HG02885 (cell line): ENCODE measurements at regions not wholly inside any gene's neighbourhood (a gene's known extent, or its start where the extent isn't known, plus 50 kb on each side); places are given as distances from the start of the nearest gene placed in this dataset.

Source experiments
- ATAC-seq: cut with Tn5 transposase; IDR thresholded peaks from one replicate; pipeline ENCODE4 v1.9.1; 2021; ENCODE audit warnings: mild to moderate bottlenecking; ENCODE audit not compliant: unreplicated experiment, poor library complexity

DNA sequence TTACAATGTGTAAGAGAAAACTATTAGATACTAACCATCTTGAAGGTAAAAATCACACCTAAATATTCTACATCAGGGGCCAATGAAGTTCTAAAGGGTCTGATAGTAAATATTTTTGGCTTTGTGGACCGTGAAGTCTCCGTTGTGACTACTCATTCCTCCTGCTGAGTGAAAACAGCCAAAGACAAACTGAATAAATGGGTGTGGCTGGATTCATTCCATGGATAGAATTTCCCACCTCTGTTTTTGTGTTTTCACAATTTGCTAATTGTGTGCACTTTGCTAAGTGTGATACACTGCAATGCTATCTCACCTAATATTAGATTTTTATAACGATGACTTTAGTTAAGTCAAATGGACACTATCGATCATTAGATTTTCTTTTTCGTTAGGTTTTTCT lies 1474.0 kb downstream of the PLA2G4A start:
- ATAC-seq, result no peak

DNA sequence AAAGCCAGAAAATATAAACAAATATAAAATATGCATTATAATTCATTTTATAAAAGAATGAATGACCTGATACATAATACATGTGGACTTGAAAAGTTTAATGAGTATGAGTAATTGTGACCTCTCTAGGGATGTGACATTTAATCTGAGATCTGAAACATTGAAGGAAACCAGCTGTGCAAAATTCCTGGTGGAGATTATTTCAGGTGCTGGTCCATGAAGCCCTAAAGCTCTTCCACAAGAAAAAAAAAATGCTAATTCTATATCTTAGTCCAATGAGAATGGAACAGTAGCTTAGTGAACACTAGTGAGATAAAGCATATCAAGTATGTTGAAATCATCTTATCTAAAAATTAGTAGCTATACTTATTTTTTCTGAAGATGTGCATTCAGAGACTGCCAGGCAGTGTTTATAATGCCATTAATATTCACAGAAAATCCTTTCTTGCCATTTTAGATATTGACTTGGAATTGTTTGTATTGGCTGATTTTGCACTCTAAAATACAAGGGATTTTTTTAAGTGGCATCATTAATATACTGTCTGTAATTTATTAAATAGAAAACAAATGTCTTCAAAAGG lies 1485.9 kb downstream of the PLA2G4A start:
- ATAC-seq, result no peak

DNA sequence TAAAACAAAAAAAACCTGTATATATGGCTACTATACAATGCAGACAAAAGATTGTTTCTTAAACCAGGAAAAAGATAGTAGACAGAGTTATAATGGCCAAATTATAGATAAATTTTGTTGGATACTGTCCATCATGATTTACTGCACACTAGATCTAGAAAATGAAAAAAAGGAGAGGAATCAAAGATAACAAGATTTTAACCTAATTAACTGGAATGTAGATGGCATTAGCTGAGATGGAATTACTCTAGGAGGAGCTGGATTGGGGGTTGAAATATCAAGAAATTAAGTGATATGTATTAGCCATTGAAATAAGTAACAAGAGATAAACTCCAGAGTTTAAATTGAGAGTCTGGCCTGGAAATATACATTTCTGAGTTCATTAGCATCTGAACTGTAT lies 1489.1 kb downstream of the PLA2G4A start:
- no peak for ATAC-seq

DNA sequence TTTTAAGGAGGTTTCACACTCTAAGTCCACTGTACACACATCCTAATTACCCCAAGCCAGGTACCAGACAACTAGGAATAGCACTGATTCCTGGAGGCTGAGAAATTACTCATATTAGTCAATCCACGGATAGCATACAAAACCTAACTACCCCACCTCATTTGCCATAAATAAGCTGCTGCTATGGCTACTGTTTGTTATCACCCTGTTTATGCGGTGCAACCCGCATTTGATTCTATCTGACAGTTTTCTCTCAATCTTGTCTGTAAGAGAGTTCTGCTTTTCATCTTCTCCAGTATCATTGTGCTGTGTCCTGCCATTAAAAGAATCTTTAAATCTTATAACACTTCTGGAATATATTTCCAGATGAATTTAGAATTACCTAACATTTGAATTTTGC lies 1496.5 kb downstream of the PLA2G4A start:
- ATAC-seq, result no peak

DNA sequence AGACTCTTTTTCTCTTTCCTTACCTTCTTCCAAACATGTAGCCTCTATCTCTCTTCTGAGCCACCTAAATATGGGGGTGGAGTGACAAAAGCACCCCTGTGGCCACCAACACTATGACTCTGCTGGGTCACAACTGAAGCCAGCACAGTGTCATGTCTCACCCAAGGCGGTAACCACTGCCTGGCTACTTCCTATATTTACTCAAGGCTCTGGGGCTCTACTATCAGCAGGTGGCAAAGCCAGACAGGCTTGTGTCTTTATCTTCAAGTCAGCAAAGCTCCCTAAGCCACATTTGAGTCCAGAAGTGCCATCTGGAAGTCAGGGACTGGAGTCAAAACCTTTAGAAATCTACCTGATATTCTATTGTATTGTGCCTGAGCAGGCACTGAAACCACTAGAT lies 1515.2 kb downstream of the PLA2G4A start:
- ATAC-seq, result no peak

DNA sequence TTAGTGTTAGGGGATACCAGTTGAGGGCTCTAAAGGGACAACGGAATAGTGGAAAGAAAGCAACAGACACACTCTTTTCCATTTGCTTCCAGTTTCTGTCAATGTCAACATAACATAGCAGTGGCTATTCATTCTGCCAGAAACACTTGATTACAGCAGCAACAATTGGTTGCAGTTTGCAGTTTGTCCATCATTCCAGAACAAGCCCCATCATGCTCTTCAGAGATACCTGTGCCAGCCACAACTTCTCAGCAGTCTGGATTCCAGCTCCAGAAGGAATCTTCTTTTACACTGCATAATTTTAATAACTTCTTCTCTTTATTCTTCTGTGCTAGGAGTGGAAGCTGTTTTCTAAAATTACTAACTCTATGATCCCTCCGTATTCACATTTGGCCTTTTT lies 1521.4 kb downstream of the PLA2G4A start:
- no peak for ATAC-seq

DNA sequence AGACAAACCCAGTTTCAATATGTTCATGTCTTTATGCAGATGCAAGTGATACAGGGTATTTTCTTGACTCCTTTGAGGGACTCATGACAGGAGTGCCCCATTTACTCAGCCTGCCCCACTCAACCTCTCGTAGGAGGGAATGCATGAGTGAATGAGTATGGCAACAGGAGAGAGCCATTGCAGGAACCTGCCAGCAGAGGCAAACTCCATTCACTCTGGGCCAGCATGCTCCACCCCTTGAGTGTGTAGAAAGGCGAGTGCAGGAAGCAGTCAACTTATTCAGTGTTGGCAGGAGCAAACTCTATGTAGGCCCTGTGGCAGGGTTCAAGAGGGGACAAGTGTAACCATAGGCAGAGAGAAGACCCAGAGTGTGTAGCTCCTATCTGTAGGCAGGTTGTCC lies 1526.3 kb downstream of the PLA2G4A start:
- ATAC-seq, result no peak

DNA sequence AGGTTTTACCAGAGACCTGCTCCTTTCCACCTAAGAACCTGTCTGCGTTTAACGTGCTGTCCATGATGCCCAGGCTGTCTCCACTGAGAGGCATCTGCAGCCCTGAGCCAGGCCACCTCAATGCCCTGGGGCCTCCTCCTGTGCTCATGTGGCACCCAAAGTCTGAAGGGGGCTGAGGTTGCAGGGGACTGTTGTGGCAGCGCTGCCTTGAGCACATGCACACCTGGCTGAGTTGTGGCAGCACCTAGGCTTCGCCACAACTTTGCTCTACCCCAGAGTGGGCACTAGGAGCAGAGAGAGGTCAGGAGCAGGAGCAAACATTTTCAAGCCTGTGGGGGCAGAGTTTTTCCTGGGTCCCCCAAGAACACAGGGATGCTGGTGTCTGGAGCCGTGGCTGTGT lies 1527.1 kb downstream of the PLA2G4A start:
- no peak for ATAC-seq

DNA sequence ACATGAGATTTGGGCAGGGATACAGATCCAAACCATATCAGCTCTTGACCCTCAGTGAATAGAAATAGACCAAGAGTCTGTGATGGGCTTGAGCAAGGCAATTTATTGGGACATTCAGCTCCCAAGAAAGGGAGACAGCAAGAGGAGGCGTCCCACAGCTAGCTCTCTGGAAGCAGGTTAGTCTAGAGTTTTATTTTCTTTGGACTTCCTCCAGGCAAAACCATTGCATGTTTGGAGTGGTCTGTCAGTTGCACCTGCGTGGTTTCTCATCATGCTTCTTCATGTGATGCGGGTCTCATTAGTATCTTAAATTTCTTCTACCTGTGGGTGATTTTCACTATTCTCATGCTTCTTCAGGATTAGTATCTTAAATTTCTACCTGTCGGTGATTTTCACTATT lies 1530.6 kb downstream of the PLA2G4A start:
- ATAC-seq, result no peak

DNA sequence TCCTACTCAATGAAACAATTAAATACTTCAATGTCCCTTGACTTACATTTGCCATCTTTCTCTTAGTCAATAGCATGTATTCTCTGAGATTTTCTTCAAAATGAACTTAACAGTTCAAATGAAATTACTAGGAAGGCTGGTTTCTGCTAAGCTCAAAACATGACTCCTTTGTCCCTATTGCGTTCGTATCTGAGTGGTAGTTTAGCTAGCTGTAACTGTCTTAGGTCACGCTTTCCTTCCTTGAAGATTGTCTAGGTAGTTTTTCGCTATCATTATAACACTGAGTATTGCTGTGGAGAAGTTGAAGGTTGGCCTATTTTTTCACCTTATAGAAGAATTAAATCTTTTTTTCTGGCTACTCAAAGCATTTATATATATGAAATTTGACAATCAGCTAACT lies 1535.2 kb downstream of the PLA2G4A start:
- no peak for ATAC-seq

DNA sequence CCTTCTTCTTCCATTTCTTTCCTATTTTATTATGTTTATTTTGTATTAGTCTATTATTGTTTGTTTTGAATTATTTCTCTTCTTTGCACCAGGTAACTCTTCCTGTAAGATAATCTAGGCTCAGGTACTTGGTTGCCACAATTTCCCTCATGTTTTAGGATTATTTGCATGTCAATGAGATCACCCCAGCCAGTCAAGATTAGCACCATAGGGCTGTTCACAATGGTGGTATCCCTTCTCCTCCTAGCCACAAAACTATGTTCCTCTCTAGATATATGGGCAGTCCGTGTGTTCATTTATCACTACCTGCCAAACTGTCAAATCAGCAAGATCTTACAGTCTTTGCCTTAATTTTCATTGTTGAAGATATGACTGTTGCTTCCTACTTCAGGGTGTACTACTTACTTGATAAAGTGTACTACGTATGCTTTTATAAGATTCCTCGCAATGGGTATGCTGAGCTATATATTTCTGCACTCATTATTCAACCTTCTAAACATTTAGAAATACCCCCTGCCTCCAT lies 1536.2 kb downstream of the PLA2G4A start:
- no peak for ATAC-seq

DNA sequence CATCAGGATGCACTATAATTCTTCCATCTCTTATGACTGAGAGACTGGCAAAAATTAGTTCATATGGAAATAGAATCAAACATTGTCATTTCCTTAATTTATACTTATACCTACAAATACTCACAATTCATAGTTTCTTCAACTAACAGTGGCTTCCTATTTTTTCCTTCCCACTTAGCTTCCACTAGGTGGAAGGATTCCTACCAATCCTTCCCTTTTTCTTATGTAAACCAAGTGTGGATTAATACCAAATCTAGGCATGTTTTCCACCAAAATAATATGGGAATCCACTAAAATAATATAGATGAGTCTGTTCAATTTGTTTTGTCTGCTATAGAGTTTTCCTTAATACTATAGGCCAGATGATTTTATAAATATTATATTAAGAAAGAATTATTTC lies 1537.1 kb downstream of the PLA2G4A start:
- ATAC-seq, result no peak

DNA sequence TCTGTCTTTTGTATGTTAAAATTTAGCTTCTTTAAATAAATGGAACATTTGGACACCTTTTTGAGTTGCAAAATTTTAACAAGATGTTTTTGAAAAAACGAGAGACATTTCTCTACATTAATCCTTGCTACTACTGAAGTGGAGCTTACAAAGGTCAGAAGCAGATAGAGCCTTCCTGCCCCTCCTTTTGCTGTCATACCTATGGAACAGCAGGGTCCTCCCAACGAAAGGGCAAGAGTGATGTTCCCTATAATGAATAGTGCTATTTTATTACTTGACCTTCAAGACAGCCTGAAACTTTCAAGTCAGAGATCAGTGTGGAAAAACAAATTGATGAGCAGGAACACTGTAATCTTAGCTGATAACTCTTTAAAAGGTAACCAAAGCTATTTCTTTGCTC lies 1538.9 kb downstream of the PLA2G4A start:
- no peak for ATAC-seq

DNA sequence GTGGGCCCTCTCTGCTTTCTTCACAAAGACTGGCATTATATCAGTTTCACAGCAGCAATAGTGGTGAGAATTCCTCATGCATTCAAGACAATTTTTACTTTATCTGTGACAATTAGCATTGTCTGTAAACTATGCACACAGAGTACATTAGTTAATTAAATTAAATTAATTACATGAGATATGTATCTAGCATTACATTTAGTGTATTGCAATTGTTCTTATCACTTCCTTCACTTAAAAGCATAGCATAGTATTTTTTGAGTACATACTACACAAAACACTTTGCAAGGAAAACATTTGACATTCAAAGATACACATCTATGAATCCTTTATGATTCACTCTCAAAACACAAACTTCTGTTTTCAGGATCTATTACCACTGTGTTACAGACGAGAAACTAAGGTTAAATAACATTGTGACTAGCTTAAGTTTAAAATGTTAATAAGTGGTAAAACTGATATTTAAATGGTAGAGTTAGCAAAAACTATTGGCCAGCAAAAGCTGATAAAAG lies 1542.6 kb downstream of the PLA2G4A start:
- ATAC-seq, result no peak

DNA sequence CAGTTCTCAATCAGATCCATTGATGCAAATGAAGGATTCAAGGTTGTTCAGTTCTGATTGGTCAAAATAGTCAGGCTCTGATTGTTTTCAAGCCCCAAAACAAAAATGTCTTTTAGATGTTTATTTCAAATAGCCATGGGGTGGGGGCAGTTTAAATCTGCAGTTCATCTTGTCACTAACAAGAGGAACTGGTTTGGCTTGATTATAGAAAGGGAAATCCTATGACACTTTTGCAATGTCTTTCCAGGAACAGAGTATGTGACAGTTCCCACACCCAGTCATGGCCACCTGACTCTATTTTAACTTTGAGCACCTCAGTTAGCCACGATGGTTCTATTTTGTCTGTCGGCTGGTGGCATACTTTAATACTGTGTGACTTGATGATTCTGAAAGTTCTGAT lies 1544.1 kb downstream of the PLA2G4A start:
- no peak for ATAC-seq

DNA sequence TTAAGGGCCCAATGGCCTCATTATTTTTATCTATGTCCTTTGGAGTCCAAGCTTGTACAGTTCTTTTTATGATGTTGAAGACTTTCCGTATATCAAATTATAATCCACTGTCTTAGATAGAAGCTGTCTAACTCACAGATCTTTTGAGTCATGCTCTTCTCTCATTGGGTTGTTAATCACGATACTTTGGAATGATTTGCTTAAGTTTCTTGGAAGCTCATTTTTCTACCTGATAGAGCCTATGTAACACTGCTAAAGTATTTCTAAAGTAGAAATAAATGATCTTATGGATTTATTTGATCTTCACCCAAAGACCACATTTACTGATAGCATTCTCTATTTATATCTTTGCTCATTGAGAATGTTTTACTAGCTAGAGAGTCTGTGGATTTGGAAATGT lies 1554.1 kb downstream of the PLA2G4A start:
- ATAC-seq, result no peak

DNA sequence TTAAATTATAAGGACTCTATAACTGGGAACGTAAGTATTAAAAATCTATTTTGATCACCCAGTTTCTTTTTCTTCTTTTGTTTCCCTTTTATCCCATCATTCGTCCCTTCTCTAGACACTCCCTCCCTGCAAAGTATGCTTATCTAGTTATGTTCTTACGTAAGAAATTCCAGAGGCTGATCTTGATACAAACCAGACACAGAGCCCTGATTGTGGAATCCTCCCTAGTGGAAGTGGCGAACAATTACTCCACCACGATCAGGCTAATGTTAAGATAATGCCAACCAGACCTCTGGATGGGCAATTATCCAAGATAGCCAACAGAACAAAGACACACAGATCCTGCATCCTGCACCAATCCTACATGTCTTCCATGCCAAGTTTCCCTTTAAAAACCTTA lies 1557.4 kb downstream of the PLA2G4A start:
- no peak for ATAC-seq

DNA sequence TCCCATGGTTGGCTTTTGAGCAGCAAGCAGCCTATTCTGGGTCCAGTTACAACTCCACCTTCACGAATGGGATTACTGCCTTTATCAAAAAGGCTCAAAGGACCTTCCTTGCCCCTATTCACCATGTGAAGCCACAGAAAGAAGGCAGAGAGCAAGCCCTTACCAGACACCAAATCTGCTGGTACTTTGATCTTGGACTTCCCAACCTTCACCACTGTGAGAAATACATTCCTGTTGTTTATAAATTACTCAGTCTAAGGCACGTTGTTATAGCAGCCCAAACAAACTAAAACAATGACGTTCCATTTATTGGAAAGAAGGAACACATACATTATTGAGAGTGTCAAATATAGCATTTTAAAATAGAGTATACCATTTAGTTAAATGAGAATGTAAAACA lies 1557.9 kb downstream of the PLA2G4A start:
- no peak for ATAC-seq

DNA sequence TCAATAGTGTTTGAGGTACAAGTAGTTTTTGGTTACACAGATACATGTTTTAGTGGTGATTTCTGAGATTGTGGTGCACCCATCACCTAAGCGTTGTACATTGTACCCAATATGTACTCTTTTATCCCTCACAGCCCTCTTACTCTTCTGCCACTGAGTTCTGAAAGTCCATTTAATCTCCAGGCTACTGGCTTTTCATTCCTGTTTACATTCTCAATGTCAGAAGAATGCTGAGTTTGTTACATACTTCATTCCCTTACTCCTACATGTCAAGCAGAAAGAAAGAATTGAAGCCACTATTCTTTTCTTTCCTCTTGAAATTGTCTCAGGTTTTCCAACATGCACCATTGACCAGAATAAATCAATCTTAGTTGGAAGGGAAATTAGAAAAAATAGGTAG lies 1565.9 kb downstream of the PLA2G4A start:
- no peak for ATAC-seq

DNA sequence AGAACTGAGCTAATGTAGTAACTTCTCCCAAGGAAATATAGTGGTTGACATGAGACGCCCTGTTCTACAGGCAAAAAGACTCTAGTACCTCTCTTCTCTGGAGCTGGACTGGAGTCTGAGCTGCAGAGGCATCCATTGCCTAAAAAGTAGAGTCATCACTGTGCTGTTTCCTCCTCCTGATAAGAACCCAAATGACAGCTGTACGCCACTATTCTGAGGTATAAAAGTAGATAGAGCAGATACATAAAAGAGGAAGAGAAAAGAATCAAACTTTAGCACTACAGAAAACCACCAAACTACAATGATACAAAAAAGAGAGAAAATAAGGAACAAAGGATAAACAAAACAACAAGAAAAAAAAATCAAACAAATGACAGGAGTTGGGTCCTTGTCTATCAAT lies 1568.8 kb downstream of the PLA2G4A start:
- no peak for ATAC-seq

DNA sequence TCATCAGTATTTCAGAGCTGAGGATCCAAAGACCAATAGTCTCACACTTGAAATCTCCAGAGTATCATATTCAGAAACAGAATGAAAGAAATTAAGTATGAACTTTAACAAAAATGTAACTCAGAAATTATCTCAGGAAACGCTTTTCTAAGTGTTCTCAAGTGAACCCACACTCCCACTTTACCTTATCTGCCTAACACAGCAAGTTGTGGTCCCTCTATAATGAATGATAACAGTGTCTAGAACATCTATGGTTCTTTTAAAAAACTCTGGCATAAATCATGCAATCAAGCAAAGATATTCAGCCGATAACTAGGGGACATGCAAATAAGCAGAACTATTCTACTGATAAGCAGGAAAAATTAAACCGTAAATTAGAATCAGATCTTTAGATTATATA lies 1574.2 kb downstream of the PLA2G4A start:
- ATAC-seq, result no peak

DNA sequence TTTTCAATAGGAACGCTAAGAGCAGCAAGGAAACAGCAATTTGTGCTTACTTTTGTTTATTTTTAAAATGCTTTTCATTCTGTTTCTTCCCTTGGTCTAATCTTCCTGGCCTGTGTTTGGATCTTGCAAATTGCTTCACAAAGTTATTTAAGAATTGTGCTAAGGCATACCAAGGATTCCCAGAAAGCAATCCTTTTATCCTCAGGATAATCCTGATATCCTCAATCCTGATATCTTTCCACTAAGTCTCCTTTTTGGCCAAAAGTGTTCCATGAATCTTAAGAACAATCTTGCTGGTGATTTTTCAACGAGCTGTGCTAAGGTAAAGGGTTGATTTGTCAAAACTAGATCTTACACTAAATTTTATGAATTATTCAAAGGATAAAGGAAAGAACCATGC lies 1577.9 kb downstream of the PLA2G4A start:
- ATAC-seq, result no peak

DNA sequence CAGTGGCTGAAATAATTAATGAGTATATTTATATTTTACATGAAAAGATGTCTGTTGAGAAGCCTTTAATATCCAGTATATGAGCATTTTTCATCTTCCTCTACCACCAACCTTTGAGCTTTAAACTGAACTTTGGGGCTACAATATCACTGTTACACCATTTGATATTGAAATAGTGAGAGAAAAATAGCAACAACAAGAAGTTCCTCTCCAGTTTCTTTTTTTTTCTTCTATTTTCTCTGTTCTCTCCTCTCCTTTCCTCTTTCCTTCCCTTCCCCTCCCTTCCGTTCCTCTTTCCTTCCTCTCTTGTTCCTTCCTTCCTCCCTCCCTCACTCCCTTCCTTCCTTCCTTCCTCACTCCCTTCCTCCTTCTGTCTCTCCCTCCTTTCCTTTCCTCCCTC lies 1591.4 kb downstream of the PLA2G4A start:
- ATAC-seq, result no peak
